Parathyroid adenoma (tissue), 2 donors: ENCODE measurements at regions not wholly inside any gene's neighbourhood (a gene's known extent, or its start where the extent isn't known, plus 50 kb on each side); places are given as distances from the start of the nearest gene placed in this dataset.

Source experiments
- H2AFZ ChIP-seq: fragments of 300-600 bp; sonication (generic); one replicate; pipeline ENCODE4 v1.7.0; 2017; ENCODE audit warnings: antibody characterized with exemption, mild to moderate bottlenecking
- H3K27ac ChIP-seq: fragments of 300-600 bp; sonication (generic); one replicate; pipeline ENCODE4 v1.7.0; 2017
- H3K27me3 ChIP-seq: fragments of 300-600 bp; sonication (generic); one replicate; pipeline ENCODE4 v1.7.0; 2017; ENCODE audit warnings: low read length; ENCODE audit not compliant: control insufficient read depth, insufficient read depth
- H3K36me3 ChIP-seq: fragments of 300-600 bp; sonication (generic); one replicate; pipeline ENCODE4 v1.7.0; 2017; ENCODE audit warnings: low read length; ENCODE audit not compliant: control insufficient read depth, insufficient read depth
- H3K4me1 ChIP-seq: fragments of 300-600 bp; sonication (generic); one replicate; pipeline ENCODE4 v1.7.0; 2017; ENCODE audit warnings: control low read depth
- H3K4me2 ChIP-seq: fragments of 300-600 bp; sonication (generic); one replicate; pipeline ENCODE4 v1.7.0; 2017; ENCODE audit warnings: low read length
- H3K4me3 ChIP-seq: fragments of 300-600 bp; sonication (generic); one replicate; pipeline ENCODE4 v1.7.0; 2017; ENCODE audit warnings: low read depth, low read length
- H3K79me2 ChIP-seq: fragments of 300-600 bp; sonication (generic); one replicate; pipeline ENCODE4 v1.7.0; 2017; ENCODE audit warnings: control low read depth
- H3K9ac ChIP-seq: fragments of 300-600 bp; sonication (generic); one replicate; pipeline ENCODE4 v1.7.0; 2017; ENCODE audit warnings: mild to moderate bottlenecking
- H3K9me3 ChIP-seq: fragments of 300-600 bp; sonication (generic); one replicate; pipeline ENCODE4 v1.7.0; 2017; ENCODE audit warnings: low read length; ENCODE audit not compliant: control insufficient read depth
- TF ChIP-seq, protein P1 (sequence below): fragments of 300-600 bp; sonication (generic); IDR thresholded peaks from one replicate; pipeline ENCODE4 v1.7.0; 2017; ENCODE audit warnings: antibody characterized with exemption, mild to moderate bottlenecking
- donor health status: primary hyperparathyroidism.

DNA sequence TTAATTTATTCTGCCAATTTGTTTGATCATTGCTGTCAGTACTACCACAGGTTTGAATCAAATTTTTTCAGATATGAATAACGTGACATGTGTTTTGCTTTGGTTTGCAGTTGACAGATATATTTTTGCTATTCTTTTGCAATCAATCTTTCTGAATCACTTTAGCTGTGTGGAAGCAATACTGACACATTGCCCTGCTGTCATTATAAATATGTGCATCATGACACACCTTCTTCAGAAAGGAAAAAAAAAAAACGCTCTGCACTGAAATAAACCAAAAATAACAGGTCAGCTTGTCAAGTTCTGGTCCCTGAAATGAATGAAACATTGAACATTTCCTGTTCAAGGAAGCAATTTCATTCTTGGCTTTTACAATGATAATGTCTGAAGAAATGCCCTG, 93.8 kb upstream of the FAM13C start:
- Histone ChIP-seq H3K27ac (no peak overlapping the region), H3K9ac (no peak overlapping the region), H3K27me3 (no peaks in the 10 kb centered on the region), H2AFZ (no peak overlapping the region), H3K79me2 (no peaks in the 10 kb centered on the region), H3K4me3 (no peak overlapping the region), H3K36me3 (no peaks in the 10 kb centered on the region), H3K4me1 (no peaks in the 10 kb centered on the region), H3K4me2 (no peak overlapping the region), H3K9me3 (no peaks in the 10 kb centered on the region)
- TF ChIP-seq, protein P1, sequence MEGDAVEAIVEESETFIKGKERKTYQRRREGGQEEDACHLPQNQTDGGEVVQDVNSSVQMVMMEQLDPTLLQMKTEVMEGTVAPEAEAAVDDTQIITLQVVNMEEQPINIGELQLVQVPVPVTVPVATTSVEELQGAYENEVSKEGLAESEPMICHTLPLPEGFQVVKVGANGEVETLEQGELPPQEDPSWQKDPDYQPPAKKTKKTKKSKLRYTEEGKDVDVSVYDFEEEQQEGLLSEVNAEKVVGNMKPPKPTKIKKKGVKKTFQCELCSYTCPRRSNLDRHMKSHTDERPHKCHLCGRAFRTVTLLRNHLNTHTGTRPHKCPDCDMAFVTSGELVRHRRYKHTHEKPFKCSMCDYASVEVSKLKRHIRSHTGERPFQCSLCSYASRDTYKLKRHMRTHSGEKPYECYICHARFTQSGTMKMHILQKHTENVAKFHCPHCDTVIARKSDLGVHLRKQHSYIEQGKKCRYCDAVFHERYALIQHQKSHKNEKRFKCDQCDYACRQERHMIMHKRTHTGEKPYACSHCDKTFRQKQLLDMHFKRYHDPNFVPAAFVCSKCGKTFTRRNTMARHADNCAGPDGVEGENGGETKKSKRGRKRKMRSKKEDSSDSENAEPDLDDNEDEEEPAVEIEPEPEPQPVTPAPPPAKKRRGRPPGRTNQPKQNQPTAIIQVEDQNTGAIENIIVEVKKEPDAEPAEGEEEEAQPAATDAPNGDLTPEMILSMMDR, result no peak

DNA sequence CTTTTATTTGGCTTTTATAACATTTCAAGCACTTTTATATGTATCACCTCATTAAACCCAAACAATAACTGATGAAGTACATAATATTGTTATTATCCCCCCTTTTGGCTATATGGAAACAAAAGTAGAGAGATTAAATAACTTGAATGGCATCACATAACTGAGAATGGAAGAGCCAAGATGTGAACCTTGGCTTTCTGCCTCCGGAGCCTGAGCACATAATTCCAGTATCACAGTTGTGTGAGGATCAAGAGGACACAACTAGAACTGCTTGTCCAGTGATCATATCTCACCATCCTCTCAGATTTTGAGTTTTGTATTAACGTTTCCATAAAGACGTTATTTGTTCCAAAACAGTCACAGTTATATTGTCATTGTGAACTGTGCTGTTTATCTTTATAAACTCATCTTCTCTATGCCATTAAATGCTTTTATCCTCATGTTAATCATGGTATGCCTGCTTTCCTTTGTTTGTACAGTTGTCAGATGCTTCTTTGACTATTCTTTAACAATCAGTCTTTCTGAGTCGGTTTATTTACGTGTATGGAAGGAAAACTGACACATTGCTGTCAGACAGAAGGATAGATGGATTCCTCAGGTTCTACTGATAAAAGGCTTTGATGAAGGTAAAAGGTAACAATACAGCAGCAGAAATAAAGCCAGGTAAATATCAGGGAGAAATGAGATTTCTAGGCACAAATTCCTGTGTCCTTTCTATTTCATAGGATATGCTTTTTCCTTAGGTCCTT, 92.0 kb upstream of the FAM13C start:
- Histone ChIP-seq H3K4me1 (no peaks in the 10 kb centered on the region), H3K4me3 (no peak overlapping the region), H3K79me2 (no peaks in the 10 kb centered on the region), H3K9me3 (no peaks in the 10 kb centered on the region), H3K36me3 (no peaks in the 10 kb centered on the region), H3K4me2 (no peak overlapping the region), H3K27ac (no peak overlapping the region), H3K9ac (no peak overlapping the region), H3K27me3 (no peaks in the 10 kb centered on the region), H2AFZ (no peak overlapping the region)
- TF ChIP-seq, protein P1, result no peak

DNA sequence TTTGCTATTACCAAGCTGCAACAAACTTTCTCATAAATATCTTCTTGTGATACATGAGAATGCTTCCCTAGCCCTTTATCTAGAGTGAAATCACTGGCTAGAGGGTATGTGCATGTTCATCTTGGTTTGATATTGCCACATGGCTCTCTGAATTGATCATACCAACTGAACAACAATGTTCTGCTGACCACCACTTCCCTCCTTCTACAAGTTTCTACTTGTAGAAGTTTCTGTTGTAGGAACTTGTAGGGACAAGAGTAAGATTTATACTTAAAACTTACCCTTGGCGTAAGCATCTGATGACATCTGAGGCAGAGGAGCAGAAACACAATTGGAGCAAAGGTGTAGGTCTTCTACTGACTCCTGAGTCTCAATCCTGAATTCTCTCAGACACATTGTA, 86.3 kb upstream of the FAM13C start:
- Histone ChIP-seq H3K27me3 (no peaks in the 10 kb centered on the region), H3K4me2 (no peak overlapping the region), H3K4me3 (no peak overlapping the region)

DNA sequence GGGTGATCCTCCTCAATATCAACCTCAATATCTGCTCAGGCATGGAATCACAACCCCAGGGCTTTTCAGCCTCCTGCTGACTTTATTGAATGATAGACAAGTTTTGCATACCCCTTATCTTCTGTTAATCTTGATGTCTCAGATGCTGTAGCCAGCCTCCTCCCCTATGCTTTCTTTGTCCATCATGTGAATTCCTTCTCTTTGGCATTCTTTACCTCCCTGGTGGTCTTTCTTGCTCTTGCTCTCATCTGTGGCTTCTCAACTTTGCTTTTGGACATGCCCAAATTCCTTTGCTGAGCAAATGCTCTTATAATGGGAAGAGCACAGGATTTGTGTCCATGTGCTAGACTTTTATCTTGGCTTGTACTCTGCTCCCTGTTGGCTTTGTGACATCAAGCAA, 73.4 kb upstream of the FAM13C start:
- Histone ChIP-seq H3K36me3 (no peaks in the 10 kb centered on the region), H3K27ac (no peak overlapping the region), H3K27me3 (no peaks in the 10 kb centered on the region), H3K9ac (no peak overlapping the region), H3K4me3 (no peak overlapping the region), H3K4me2 (no peak overlapping the region), H3K9me3 (peaks cover 2% of the 10 kb centered on the region), H3K4me1 (no peaks in the 10 kb centered on the region), H2AFZ (no peak overlapping the region), H3K79me2 (no peaks in the 10 kb centered on the region)
- TF ChIP-seq, protein P1, result no peak

More for the DNA sequence above, 86.3 kb upstream of the FAM13C start:
- no peak overlapping the region for H2AFZ ChIP-seq
- H3K27ac ChIP-seq, result no peak overlapping the region
- H3K36me3 ChIP-seq, result no peaks in the 10 kb centered on the region
- TF ChIP-seq, protein P1, result no peak
- no peaks in the 10 kb centered on the region for H3K79me2 ChIP-seq
- no peaks in the 10 kb centered on the region for H3K4me1 ChIP-seq
- no peaks in the 10 kb centered on the region for H3K9me3 ChIP-seq
- no peak overlapping the region for H3K9ac ChIP-seq
